ENCODE measurements at regions not wholly inside any gene's neighbourhood (a gene's known extent, or its start where the extent isn't known, plus 50 kb on each side); places are given as distances from the start of the nearest gene placed in this dataset.

- TF ChIP-seq SMAD3 (CRISPR knock-in tag; IDR thresholded peaks at IDR 0.05; ENCODE audit: borderline replicate concordance) (no peak), TEAD1 (CRISPR knock-in tag; IDR thresholded peaks at IDR 0.05) (no peak), ZNF138 (CRISPR knock-in tag; conservative IDR thresholded peaks at IDR 0.05) (no peak), E2F1 (CRISPR knock-in tag; IDR thresholded peaks at IDR 0.05) (no peak)
- DNase-seq (ENCODE audit: low spot score) (no peak), ATAC-seq (no peak)
- Mint-ChIP-seq H3K27me3 (ENCODE audit: low read depth) (no peaks in the 10 kb centered on the region), H3K4me1 (peaks cover 24% of the 10 kb centered on the region), H3K4me3 (no peak overlapping the region), H3K9me3 (no peaks in the 10 kb centered on the region), H3K36me3 (no peaks in the 10 kb centered on the region), H3K27ac (no peak overlapping the region)
- ChIA-PET CTCF (no interaction called here), POLR2A (no interaction called here)
Observed at GRCh38 chr6:14763616-14764015, 482.3 kb upstream of the JARID2 start.

- Mint-ChIP-seq H3K4me1 (peaks cover 19% of the 10 kb centered on the region), H3K4me3 (no peak overlapping the region), H3K36me3 (0 out of 2 replicates have a peak, but pooled peaks cover under 1% of the 10 kb centered on the region), H3K27me3 (ENCODE audit: low read depth) (no peaks in the 10 kb centered on the region), H3K27ac (no peak overlapping the region), H3K9me3 (peaks cover 6% of the 10 kb centered on the region; the same call in 1 of the 2 replicates)
- POLR2A ChIA-PET, result interaction anchor here (0.6 kb wide), 1 partner anchor 438 kb away, joined by 3 read pairs; no protein-coding TSS in a partner anchor
- CTCF ChIA-PET, result no interaction called here
- no peak for ATAC-seq
- no peak for DNase-seq (ENCODE audit: low spot score)
- TF ChIP-seq ZNF219 (CRISPR knock-in tag; IDR thresholded peaks at IDR 0.05; ENCODE audit: borderline replicate concordance), result no peak
- TF ChIP-seq GABPB1 (CRISPR knock-in tag; IDR thresholded peaks at IDR 0.05), result no peak
- TF ChIP-seq AFF4 (CRISPR knock-in tag; IDR thresholded peaks at IDR 0.05; ENCODE audit: borderline replicate concordance), result no peak
- TF ChIP-seq IRF1 (CRISPR knock-in tag; IDR thresholded peaks at IDR 0.05), result no peak
- no peak for TF ChIP-seq E2F4 (CRISPR knock-in tag; IDR thresholded peaks at IDR 0.05; ENCODE audit: borderline replicate concordance, low read depth)
- no peak for TF ChIP-seq SMAD4 (CRISPR knock-in tag; IDR thresholded peaks at IDR 0.05)
- TF ChIP-seq ATF3 (CRISPR knock-in tag; conservative IDR thresholded peaks at IDR 0.05), result no peak
Observed at GRCh38 chr6:14765106-14765505, 480.8 kb upstream of the JARID2 start.

- no peak overlapping the region for H3K4me3 Mint-ChIP-seq
- H3K27ac Mint-ChIP-seq, result no peak overlapping the region
- DNase-seq (ENCODE audit: low spot score) (no peak), ATAC-seq (no peak)
- peaks cover 10% of the 10 kb centered on the region for H3K9me3 Mint-ChIP-seq
- peaks cover 4% of the 10 kb centered on the region; the same call in 1 of the 2 replicates for H3K36me3 Mint-ChIP-seq
- H3K27me3 Mint-ChIP-seq (ENCODE audit: low read depth), result no peaks in the 10 kb centered on the region
- H3K4me1 Mint-ChIP-seq, result peaks cover 21% of the 10 kb centered on the region
- POLR2A ChIA-PET, result interaction anchor here (0.6 kb wide), 1 partner anchor 71 kb away, joined by 3 read pairs; no protein-coding TSS in a partner anchor
- CTCF ChIA-PET, result no interaction called here
- no peak for TF ChIP-seq ZNF281 (CRISPR knock-in tag; IDR thresholded peaks at IDR 0.05)
- no peak for TF ChIP-seq MYBL2 (CRISPR knock-in tag; IDR thresholded peaks at IDR 0.05)
- no peak for TF ChIP-seq ZNF232 (CRISPR knock-in tag; IDR thresholded peaks at IDR 0.05)
- TF ChIP-seq ZNF219 (CRISPR knock-in tag; IDR thresholded peaks at IDR 0.05; ENCODE audit: borderline replicate concordance), result no peak
- no peak for TF ChIP-seq GABPB1 (CRISPR knock-in tag; IDR thresholded peaks at IDR 0.05)
- TF ChIP-seq ZNF263 (CRISPR knock-in tag; IDR thresholded peaks at IDR 0.05; ENCODE audit: low read depth), result no peak
- TF ChIP-seq ZNF671 (CRISPR knock-in tag; IDR thresholded peaks at IDR 0.05), result no peak
- no peak for TF ChIP-seq ZBTB21 (CRISPR knock-in tag; IDR thresholded peaks at IDR 0.05; ENCODE audit: borderline replicate concordance)
- no peak for TF ChIP-seq STAT6 (CRISPR knock-in tag; conservative IDR thresholded peaks at IDR 0.05; ENCODE audit: low read depth)
Observed at GRCh38 chr6:14765721-14766390, 480.0 kb upstream of the JARID2 start.
